ENCODE measurements at regions not wholly inside any gene's neighbourhood (a gene's known extent, or its start where the extent isn't known, plus 50 kb on each side); places are given as distances from the start of the nearest gene placed in this dataset.

DNA sequence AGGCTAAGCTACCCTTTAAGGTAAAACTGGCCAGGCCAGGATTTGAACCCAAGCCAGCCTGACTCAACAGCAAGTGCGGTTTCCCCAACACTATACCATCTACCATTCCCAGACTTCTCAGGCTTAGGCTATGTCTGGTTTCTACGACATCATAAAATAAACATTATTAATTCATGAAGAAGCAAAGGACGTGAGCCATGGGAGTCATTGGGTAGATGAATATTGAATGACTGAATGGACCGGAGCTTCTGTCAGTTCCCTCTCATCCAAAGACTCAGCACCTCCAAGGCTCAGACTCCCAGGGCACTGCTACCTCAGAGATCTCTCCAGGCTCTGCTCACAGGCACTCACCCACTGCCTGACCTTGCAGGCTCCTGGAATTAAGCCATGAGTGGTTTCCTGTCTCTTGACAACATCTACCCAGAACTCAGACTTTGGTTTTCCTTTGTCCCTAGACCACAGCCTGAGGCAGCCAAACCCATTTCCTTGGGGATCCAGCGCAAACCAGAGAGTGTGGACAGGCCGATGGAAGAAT lies 64.6 kb upstream of the STEAP1B start:
- Mint-ChIP-seq H3K4me1 (peaks cover 0 to 15% (median 9%) of the 10 kb centered on the region in 4 donors), H3K27ac (no peak overlapping the region), H3K27me3 (peaks cover 45% of the 10 kb centered on the region), H3K9me3 (peaks cover 0 to 3% (median 0%) of the 10 kb centered on the region in 7 donors), H3K4me3 (peak overlapping the region in 1 of 4 donors; percentile 9), H3K36me3 (no peaks in the 10 kb centered on the region)
- ATAC-seq (ENCODE audit: low read depth in 2 of 2) (no peak), DNase-seq (peak in 1 of 3 donors; percentile 10)
- peaks cover 7% of the 10 kb centered on the region for H3K4me1 ChIP-seq (ENCODE audit: control insufficient read depth, insufficient read depth, low read length, poor library complexity, severe bottlenecking)
- H3K4me3 ChIP-seq (ENCODE audit: low read depth, low read length): no peak overlapping the region
- H3K27me3 ChIP-seq (ENCODE audit: control insufficient read depth, insufficient read depth, low read length): peaks cover 19% of the 10 kb centered on the region
- no peaks in the 10 kb centered on the region for H3K9me3 ChIP-seq (ENCODE audit: control insufficient read depth in 2 of 2, low read length in 2 of 2)
- H3K36me3 ChIP-seq (ENCODE audit: control insufficient read depth, insufficient read depth, low read length): no peaks in the 10 kb centered on the region
- no peak overlapping the region for H3K27ac ChIP-seq (ENCODE audit: insufficient read depth, low read length, poor library complexity, severe bottlenecking)

DNA sequence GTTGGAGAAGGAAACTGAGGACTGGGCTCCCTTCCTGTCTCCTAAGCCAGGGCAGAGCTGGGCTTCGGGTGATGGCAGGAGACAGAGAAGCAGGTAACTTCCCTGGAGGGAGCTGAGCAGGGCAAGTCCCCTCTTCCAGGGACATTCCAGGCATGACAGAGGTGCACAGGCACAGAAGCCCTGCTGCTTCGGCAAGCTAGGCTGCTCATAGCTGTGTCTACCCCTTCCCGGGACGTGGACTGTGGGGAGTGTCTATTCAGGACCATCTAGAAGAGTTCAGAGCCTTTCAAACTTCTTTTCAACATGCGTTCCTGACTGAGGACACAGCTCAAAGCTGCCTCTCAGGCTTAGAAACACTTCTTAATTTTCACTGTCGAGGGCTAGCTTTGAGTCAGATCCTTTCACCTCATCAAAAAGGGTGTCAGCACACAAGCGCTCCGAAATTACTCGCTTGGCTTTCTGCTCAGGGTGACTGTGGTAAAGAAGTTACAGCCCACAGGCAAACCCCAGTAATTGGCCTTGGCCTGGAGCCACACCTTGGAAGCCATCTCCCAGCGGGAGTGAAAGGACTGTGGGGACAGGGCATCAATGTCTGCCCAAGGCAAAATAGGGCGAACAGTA lies 63.7 kb upstream of the STEAP1B start:
- Mint-ChIP-seq H3K27ac (no peak overlapping the region), H3K36me3 (no peaks in the 10 kb centered on the region), H3K4me3 (peak overlapping the region in 1 of 4 donors; percentile 9), H3K9me3 (peaks cover 0 to 3% (median 0%) of the 10 kb centered on the region in 7 donors), H3K27me3 (peaks cover 43% of the 10 kb centered on the region), H3K4me1 (peaks cover 0 to 15% (median 9%) of the 10 kb centered on the region in 4 donors)
- peaks cover 7% of the 10 kb centered on the region for H3K4me1 ChIP-seq (ENCODE audit: control insufficient read depth, insufficient read depth, low read length, poor library complexity, severe bottlenecking)
- peaks cover 19% of the 10 kb centered on the region for H3K27me3 ChIP-seq (ENCODE audit: control insufficient read depth, insufficient read depth, low read length)
- no peaks in the 10 kb centered on the region for H3K9me3 ChIP-seq (ENCODE audit: control insufficient read depth in 2 of 2, low read length in 2 of 2)
- DNase-seq (peak in 1 of 3 donors; percentile 16), ATAC-seq (ENCODE audit: low read depth in 2 of 2) (no peak)
- H3K27ac ChIP-seq (ENCODE audit: insufficient read depth, low read length, poor library complexity, severe bottlenecking): no peak overlapping the region
- H3K4me3 ChIP-seq (ENCODE audit: low read depth, low read length): no peak overlapping the region
- no peaks in the 10 kb centered on the region for H3K36me3 ChIP-seq (ENCODE audit: control insufficient read depth, insufficient read depth, low read length)

DNA sequence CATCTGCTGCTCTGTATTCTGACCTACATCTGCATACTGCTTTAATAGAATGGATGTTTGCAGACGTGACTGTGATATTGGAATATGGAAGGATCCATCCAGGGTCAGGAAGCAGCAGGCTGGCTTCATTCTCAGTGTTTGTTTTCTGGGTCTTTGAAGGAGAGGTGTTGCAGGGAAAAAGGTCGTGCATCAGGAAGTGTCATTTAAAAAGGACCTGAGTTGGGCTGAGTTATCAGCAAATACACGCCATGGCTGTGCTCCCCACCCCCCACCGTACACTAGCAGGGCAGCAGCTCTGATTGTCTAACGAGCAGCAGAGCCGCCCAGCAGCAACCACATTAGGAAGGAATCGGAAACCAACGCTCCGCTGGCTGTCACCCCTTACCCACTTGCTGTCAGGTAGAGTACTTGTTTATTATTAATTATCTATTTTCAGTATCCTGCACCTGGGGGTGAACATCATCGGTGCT lies 63.1 kb upstream of the STEAP1B start:
- no peak overlapping the region for H3K27ac ChIP-seq (ENCODE audit: insufficient read depth, low read length, poor library complexity, severe bottlenecking)
- H3K9me3 ChIP-seq (ENCODE audit: control insufficient read depth in 2 of 2, low read length in 2 of 2): no peaks in the 10 kb centered on the region
- peaks cover 36% of the 10 kb centered on the region for H3K27me3 Mint-ChIP-seq
- peaks cover 7% of the 10 kb centered on the region for H3K4me1 ChIP-seq (ENCODE audit: control insufficient read depth, insufficient read depth, low read length, poor library complexity, severe bottlenecking)
- peaks cover 0 to 15% (median 9%) of the 10 kb centered on the region in 4 donors for H3K4me1 Mint-ChIP-seq
- H3K36me3 Mint-ChIP-seq: no peaks in the 10 kb centered on the region
- DNase-seq: peak in 1 of 3 donors; percentile 41
- no peak overlapping the region for H3K27ac Mint-ChIP-seq
- no peak overlapping the region for H3K4me3 ChIP-seq (ENCODE audit: low read depth, low read length)
- peak overlapping the region in 1 of 4 donors; percentile 6 for H3K4me3 Mint-ChIP-seq
- peaks cover 0 to 3% (median 0%) of the 10 kb centered on the region in 7 donors for H3K9me3 Mint-ChIP-seq
- no peaks in the 10 kb centered on the region for H3K36me3 ChIP-seq (ENCODE audit: control insufficient read depth, insufficient read depth, low read length)
- H3K27me3 ChIP-seq (ENCODE audit: control insufficient read depth, insufficient read depth, low read length): peaks cover 15% of the 10 kb centered on the region
- no peak for ATAC-seq (ENCODE audit: low read depth in 2 of 2)

DNA sequence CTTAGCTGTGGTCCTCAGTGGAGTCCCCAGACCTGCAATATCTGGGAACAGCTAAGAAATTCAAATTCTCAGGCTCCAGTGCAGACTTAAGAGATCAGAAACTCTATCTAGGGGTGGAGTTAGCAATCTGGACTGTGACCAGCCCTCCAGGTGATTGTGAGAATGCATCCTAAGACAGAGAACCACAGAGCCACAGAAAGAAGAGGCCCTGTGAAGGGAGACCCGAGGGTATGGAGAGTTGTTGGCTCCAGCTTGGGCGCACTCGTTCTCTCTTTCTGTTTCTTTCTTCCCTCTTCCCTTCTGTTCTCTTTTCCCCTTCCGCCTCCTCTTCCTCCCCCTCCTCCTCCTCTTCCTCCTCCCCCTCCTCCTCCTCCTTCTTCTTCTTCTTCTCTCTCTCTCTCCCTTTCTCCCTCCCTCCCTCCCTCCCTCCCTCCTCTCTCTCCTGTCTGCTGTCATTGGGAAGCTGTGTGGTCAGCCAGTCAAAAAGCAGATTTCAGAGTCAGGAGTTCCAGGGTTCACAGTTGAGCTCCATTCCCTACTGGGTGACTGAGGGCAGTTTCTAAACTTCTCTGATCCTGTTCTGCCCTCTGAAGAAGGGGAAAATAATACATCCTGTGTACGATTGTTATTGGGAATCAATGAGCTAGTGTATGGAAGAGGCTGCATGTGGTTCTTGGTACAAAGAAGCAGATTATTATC lies 62.1 kb upstream of the STEAP1B start:
- Histone ChIP-seq H3K4me1 (ENCODE audit: control insufficient read depth, insufficient read depth, low read length, poor library complexity, severe bottlenecking) (peaks cover 7% of the 10 kb centered on the region), H3K4me3 (ENCODE audit: low read depth, low read length) (no peak overlapping the region), H3K9me3 (ENCODE audit: control insufficient read depth in 2 of 2, low read length in 2 of 2) (no peaks in the 10 kb centered on the region), H3K27me3 (ENCODE audit: control insufficient read depth, insufficient read depth, low read length) (peaks cover 9% of the 10 kb centered on the region), H3K36me3 (ENCODE audit: control insufficient read depth, insufficient read depth, low read length) (no peaks in the 10 kb centered on the region), H3K27ac (ENCODE audit: insufficient read depth, low read length, poor library complexity, severe bottlenecking) (no peak overlapping the region)
- ATAC-seq (ENCODE audit: low read depth in 2 of 2): no peak
- Mint-ChIP-seq H3K9me3 (peaks cover 0 to 3% (median 0%) of the 10 kb centered on the region in 7 donors), H3K4me3 (no peak overlapping the region), H3K36me3 (no peaks in the 10 kb centered on the region), H3K4me1 (peaks cover 0 to 15% (median 9%) of the 10 kb centered on the region in 4 donors), H3K27ac (no peak overlapping the region), H3K27me3 (peaks cover 30% of the 10 kb centered on the region)
- no peak for DNase-seq

GRCh38 chr7:22561321-22561811 lies 61.4 kb upstream of the STEAP1B start:
- peaks cover 0 to 15% (median 9%) of the 10 kb centered on the region in 4 donors for H3K4me1 Mint-ChIP-seq
- H3K4me1 ChIP-seq (ENCODE audit: control insufficient read depth, insufficient read depth, low read length, poor library complexity, severe bottlenecking): peaks cover 7% of the 10 kb centered on the region
- peaks cover 7% of the 10 kb centered on the region for H3K27me3 ChIP-seq (ENCODE audit: control insufficient read depth, insufficient read depth, low read length)
- H3K9me3 ChIP-seq (ENCODE audit: control insufficient read depth in 2 of 2, low read length in 2 of 2): no peaks in the 10 kb centered on the region
- no peak overlapping the region for H3K4me3 Mint-ChIP-seq
- H3K27me3 Mint-ChIP-seq: peaks cover 26% of the 10 kb centered on the region
- no peak for DNase-seq
- no peak for ATAC-seq (ENCODE audit: low read depth in 2 of 2)
- H3K27ac Mint-ChIP-seq: no peak overlapping the region
- H3K4me3 ChIP-seq (ENCODE audit: low read depth, low read length): no peak overlapping the region
- peaks cover 0 to 3% (median 0%) of the 10 kb centered on the region in 7 donors for H3K9me3 Mint-ChIP-seq
- no peak overlapping the region for H3K27ac ChIP-seq (ENCODE audit: insufficient read depth, low read length, poor library complexity, severe bottlenecking)
- H3K36me3 ChIP-seq (ENCODE audit: control insufficient read depth, insufficient read depth, low read length): no peaks in the 10 kb centered on the region
- no peaks in the 10 kb centered on the region for H3K36me3 Mint-ChIP-seq

DNA sequence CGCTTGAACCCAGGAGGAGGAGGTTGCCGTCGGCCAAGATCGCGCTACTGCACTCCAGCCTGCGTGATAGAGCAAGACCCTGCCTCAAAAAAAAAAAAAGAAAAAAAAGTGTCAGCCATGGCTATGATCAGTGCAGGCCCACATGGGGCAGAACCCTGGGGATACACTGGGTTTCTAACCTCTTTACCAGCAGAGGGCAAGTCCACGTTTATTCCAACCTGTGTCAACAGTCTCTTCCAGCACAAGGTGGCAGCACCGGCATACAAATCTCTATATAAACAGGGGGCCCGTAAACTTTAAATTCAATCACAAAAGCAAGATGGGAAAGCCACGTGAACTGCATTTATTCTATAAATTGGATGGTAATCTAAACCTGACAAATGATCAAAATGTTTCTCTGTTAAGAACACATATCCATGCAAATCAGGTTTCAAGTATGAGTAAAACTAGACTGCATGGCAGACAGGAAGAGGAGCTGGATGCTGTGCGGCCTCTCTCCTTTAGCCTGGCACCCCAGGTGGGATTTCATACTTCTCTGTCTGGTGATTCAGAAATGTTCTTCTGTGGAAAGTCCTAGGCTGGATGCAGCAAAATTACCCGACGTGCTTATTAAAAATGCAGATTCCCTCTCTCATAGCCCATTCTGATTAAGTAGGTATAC lies 60.0 kb upstream of the STEAP1B start:
- no peak overlapping the region for H3K27ac Mint-ChIP-seq
- Histone ChIP-seq H3K27me3 (ENCODE audit: control insufficient read depth, insufficient read depth, low read length) (peaks cover 7% of the 10 kb centered on the region), H3K9me3 (ENCODE audit: control insufficient read depth in 2 of 2, low read length in 2 of 2) (no peaks in the 10 kb centered on the region), H3K4me3 (ENCODE audit: low read depth, low read length) (no peak overlapping the region), H3K4me1 (ENCODE audit: control insufficient read depth, insufficient read depth, low read length, poor library complexity, severe bottlenecking) (peaks cover 7% of the 10 kb centered on the region), H3K27ac (ENCODE audit: insufficient read depth, low read length, poor library complexity, severe bottlenecking) (no peak overlapping the region), H3K36me3 (ENCODE audit: control insufficient read depth, insufficient read depth, low read length) (no peaks in the 10 kb centered on the region)
- peaks cover 20% of the 10 kb centered on the region for H3K27me3 Mint-ChIP-seq
- H3K9me3 Mint-ChIP-seq: peaks cover 0 to 1% (median 0%) of the 10 kb centered on the region in 7 donors
- H3K4me1 Mint-ChIP-seq: peaks cover 0 to 14% (median 7%) of the 10 kb centered on the region in 4 donors
- ATAC-seq (ENCODE audit: low read depth in 2 of 2): peak; percentile 60 to 64
- DNase-seq: peak; percentile 20 to 79 (median 54)
- no peak overlapping the region for H3K4me3 Mint-ChIP-seq
- no peaks in the 10 kb centered on the region for H3K36me3 Mint-ChIP-seq

- Mint-ChIP-seq H3K4me1 (peaks cover 0 to 5% (median 1%) of the 10 kb centered on the region in 4 donors), H3K9me3 (peaks cover 0 to 1% (median 0%) of the 10 kb centered on the region in 7 donors), H3K4me3 (no peak overlapping the region), H3K27ac (no peak overlapping the region), H3K27me3 (peaks cover 6% of the 10 kb centered on the region), H3K36me3 (no peaks in the 10 kb centered on the region)
- DNase-seq (no peak), ATAC-seq (ENCODE audit: low read depth in 2 of 2) (no peak)
- H3K9me3 ChIP-seq (ENCODE audit: control insufficient read depth in 2 of 2, low read length in 2 of 2): no peaks in the 10 kb centered on the region
- H3K27me3 ChIP-seq (ENCODE audit: control insufficient read depth, insufficient read depth, low read length): no peaks in the 10 kb centered on the region
- no peak overlapping the region for H3K27ac ChIP-seq (ENCODE audit: insufficient read depth, low read length, poor library complexity, severe bottlenecking)
- H3K36me3 ChIP-seq (ENCODE audit: control insufficient read depth, insufficient read depth, low read length): no peaks in the 10 kb centered on the region
- H3K4me1 ChIP-seq (ENCODE audit: control insufficient read depth, insufficient read depth, low read length, poor library complexity, severe bottlenecking): no peaks in the 10 kb centered on the region
- H3K4me3 ChIP-seq (ENCODE audit: low read depth, low read length): no peak overlapping the region
Observed at GRCh38 chr7:22557167-22557566, 57.2 kb upstream of the STEAP1B start.

All from CD4-positive, CD25-positive, alpha-beta regulatory T cell (primary cell).